HG03095 (cell line): ENCODE measurements at regions not wholly inside any gene's neighbourhood (a gene's known extent, or its start where the extent isn't known, plus 50 kb on each side); places are given as distances from the start of the nearest gene placed in this dataset.

ENCODE experiments used
- ATAC-seq: cut with Tn5 transposase; IDR thresholded peaks from one replicate; pipeline ENCODE4 v1.9.1; 2021; ENCODE audit warnings: moderate library complexity; ENCODE audit not compliant: unreplicated experiment

GRCh38 chr2:234135750-234136221 lies 85.3 kb downstream of the SPP2 start:
- ATAC-seq: no peak

- no peak for ATAC-seq
These were observed 84.0 kb downstream of the SPP2 start for GRCh38 chr2:234134496-234134895.

- ATAC-seq: no peak
These were observed 82.5 kb downstream of the SPP2 start for GRCh38 chr2:234133004-234133403.

- no peak for ATAC-seq
These were observed 80.3 kb downstream of the SPP2 start for GRCh38 chr2:234130777-234131181.

- ATAC-seq: no peak
These were observed 78.1 kb downstream of the SPP2 start for GRCh38 chr2:234128606-234129005.
